ENCODE measurements at regions not wholly inside any gene's neighbourhood (a gene's known extent, or its start where the extent isn't known, plus 50 kb on each side); places are given as distances from the start of the nearest gene placed in this dataset.

DNA sequence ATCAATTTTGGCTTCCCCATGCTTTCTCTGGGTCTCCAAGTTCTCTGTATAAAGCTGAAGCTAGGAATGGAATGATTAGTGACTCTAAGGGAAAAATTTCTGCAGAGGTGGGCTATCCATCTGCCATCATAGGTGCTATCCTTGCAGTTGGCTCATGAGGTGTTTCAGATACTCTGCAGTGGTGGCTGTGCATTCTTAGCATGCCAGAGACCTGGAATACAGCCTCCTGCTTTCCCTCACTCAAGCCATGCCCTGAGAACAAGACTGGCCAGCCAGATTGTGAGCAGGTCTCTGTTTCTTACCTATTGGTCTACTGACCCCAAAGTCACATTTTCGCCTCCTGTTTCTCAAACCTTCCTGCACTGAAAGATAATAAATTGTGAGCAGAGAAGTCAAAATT, 719.6 kb downstream of the CCSER2 start:
- TF ChIP-seq, protein P1, sequence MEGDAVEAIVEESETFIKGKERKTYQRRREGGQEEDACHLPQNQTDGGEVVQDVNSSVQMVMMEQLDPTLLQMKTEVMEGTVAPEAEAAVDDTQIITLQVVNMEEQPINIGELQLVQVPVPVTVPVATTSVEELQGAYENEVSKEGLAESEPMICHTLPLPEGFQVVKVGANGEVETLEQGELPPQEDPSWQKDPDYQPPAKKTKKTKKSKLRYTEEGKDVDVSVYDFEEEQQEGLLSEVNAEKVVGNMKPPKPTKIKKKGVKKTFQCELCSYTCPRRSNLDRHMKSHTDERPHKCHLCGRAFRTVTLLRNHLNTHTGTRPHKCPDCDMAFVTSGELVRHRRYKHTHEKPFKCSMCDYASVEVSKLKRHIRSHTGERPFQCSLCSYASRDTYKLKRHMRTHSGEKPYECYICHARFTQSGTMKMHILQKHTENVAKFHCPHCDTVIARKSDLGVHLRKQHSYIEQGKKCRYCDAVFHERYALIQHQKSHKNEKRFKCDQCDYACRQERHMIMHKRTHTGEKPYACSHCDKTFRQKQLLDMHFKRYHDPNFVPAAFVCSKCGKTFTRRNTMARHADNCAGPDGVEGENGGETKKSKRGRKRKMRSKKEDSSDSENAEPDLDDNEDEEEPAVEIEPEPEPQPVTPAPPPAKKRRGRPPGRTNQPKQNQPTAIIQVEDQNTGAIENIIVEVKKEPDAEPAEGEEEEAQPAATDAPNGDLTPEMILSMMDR (conservative IDR thresholded peaks at IDR 0.05 in 1 of 2, IDR thresholded peaks at IDR 0.05 in 1 of 2; ENCODE audit: low read depth in 1 of 2, low read length in 2 of 2), result no peak
- no peak for TF ChIP-seq EZH2 (IDR thresholded peaks at IDR 0.05; ENCODE audit: low read length, missing control alignments)

Data from fibroblast of lung (primary cell).